Neural crest cell (in vitro differentiated cells): ENCODE measurements at regions not wholly inside any gene's neighbourhood (a gene's known extent, or its start where the extent isn't known, plus 50 kb on each side); places are given as distances from the start of the nearest gene placed in this dataset.

Source experiments
- DNase-seq: peaks from one replicate; pipeline ENCODE4 v3.0.0; 2021; ENCODE audit warnings: low read depth, mixed read lengths, low spot score
- H3K27ac Mint-ChIP-seq: one replicate; pipeline ENCODE4 v1.8.0; 2021; ENCODE audit warnings: mild to moderate bottlenecking, mixed read lengths; ENCODE audit not compliant: unreplicated experiment
- H3K27me3 Mint-ChIP-seq: 2 replicates; pipeline ENCODE4 v1.8.0; 2021; ENCODE audit warnings: low read depth, mild to moderate bottlenecking, mixed read lengths
- H3K36me3 Mint-ChIP-seq: 2 replicates; pipeline ENCODE4 v1.8.0; 2021; ENCODE audit warnings: low read depth, mild to moderate bottlenecking, mixed read lengths
- H3K4me1 Mint-ChIP-seq: 2 replicates; pipeline ENCODE4 v1.8.0; 2021; ENCODE audit warnings: mixed read lengths
- H3K4me3 Mint-ChIP-seq: one replicate; pipeline ENCODE4 v1.8.0; 2021; ENCODE audit warnings: mild to moderate bottlenecking, mixed read lengths
- H3K9me3 Mint-ChIP-seq: 2 replicates; pipeline ENCODE4 v1.8.0; 2021; ENCODE audit warnings: mixed read lengths
- TF ChIP-seq, protein P1 (sequence below): fragments of 200-600 bp; sonication (generic); conservative IDR thresholded peaks from 2 replicates; pipeline ENCODE4 v1.5.0; 2021; ENCODE audit warnings: antibody characterized with exemption, mild to moderate bottlenecking

GRCh38 chr9:95627802-95628201 lies 111.0 kb upstream of the PTCH1 start:
- H3K9me3 Mint-ChIP-seq, result peaks cover 2% of the 10 kb centered on the region
- H3K36me3 Mint-ChIP-seq, result no peaks in the 10 kb centered on the region
- DNase-seq, result no peak
- no peak overlapping the region for H3K4me3 Mint-ChIP-seq
- H3K4me1 Mint-ChIP-seq, result peaks cover 5% of the 10 kb centered on the region
- TF ChIP-seq, protein P1, sequence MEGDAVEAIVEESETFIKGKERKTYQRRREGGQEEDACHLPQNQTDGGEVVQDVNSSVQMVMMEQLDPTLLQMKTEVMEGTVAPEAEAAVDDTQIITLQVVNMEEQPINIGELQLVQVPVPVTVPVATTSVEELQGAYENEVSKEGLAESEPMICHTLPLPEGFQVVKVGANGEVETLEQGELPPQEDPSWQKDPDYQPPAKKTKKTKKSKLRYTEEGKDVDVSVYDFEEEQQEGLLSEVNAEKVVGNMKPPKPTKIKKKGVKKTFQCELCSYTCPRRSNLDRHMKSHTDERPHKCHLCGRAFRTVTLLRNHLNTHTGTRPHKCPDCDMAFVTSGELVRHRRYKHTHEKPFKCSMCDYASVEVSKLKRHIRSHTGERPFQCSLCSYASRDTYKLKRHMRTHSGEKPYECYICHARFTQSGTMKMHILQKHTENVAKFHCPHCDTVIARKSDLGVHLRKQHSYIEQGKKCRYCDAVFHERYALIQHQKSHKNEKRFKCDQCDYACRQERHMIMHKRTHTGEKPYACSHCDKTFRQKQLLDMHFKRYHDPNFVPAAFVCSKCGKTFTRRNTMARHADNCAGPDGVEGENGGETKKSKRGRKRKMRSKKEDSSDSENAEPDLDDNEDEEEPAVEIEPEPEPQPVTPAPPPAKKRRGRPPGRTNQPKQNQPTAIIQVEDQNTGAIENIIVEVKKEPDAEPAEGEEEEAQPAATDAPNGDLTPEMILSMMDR, result no peak
- no peaks in the 10 kb centered on the region for H3K27me3 Mint-ChIP-seq
- H3K27ac Mint-ChIP-seq, result no peak overlapping the region

- TF ChIP-seq, protein P1, result no peak
- H3K9me3 Mint-ChIP-seq, result peaks cover 5% of the 10 kb centered on the region
- no peak overlapping the region for H3K27ac Mint-ChIP-seq
- no peaks in the 10 kb centered on the region for H3K27me3 Mint-ChIP-seq
- no peak overlapping the region for H3K4me3 Mint-ChIP-seq
- H3K36me3 Mint-ChIP-seq, result no peaks in the 10 kb centered on the region
- H3K4me1 Mint-ChIP-seq, result peaks cover 5% of the 10 kb centered on the region
- DNase-seq, result no peak
Observed at GRCh38 chr9:95626885-95627558, 110.3 kb upstream of the PTCH1 start.

- TF ChIP-seq, protein P1, result no peak
- Mint-ChIP-seq H3K27ac (no peak overlapping the region), H3K36me3 (no peaks in the 10 kb centered on the region), H3K9me3 (peaks cover 5% of the 10 kb centered on the region), H3K4me3 (no peak overlapping the region), H3K27me3 (no peaks in the 10 kb centered on the region), H3K4me1 (peaks cover 5% of the 10 kb centered on the region)
- DNase-seq, result no peak
Observed at GRCh38 chr9:95626341-95626740, 109.6 kb upstream of the PTCH1 start.

DNA sequence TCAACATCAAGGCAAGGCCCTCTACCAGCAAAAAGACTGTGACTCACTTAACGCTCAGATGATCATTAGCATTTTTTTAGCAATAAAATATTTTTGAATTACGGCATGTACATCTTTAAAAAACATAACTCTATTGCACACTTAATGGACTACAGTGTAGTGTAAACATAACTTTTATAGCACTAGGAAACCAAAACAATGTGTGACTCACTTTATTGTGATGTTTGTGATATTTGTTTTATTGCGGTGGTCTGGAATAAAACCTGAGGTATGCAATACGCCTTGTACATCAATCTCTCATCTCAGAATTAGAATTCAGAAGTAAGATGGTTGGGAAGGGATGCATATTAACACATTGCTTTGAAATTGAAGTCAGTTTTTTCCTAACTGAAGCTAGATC lies 106.9 kb upstream of the PTCH1 start:
- H3K27ac Mint-ChIP-seq, result no peak overlapping the region
- H3K36me3 Mint-ChIP-seq, result no peaks in the 10 kb centered on the region
- TF ChIP-seq, protein P1, result no peak
- H3K27me3 Mint-ChIP-seq, result no peaks in the 10 kb centered on the region
- no peak for DNase-seq
- H3K9me3 Mint-ChIP-seq, result peaks cover 5% of the 10 kb centered on the region
- no peak overlapping the region for H3K4me3 Mint-ChIP-seq
- H3K4me1 Mint-ChIP-seq, result peaks cover 5% of the 10 kb centered on the region

- DNase-seq, result no peak
- Mint-ChIP-seq H3K4me3 (no peak overlapping the region), H3K36me3 (no peaks in the 10 kb centered on the region), H3K4me1 (no peaks in the 10 kb centered on the region), H3K27ac (no peak overlapping the region), H3K27me3 (no peaks in the 10 kb centered on the region), H3K9me3 (peaks cover 5% of the 10 kb centered on the region)
- TF ChIP-seq, protein P1, result no peak
Observed at GRCh38 chr9:95620722-95621121, 104.0 kb upstream of the PTCH1 start.
